Stimulated activated CD4-positive, alpha-beta T cell treated with anti-CD3 and anti-CD28 coated beads, Interleukin-12 subunit alpha, Interleukin-12 subunit beta, amount 100 ng/mL, for 48 hours (primary cell): ENCODE measurements at regions not wholly inside any gene's neighbourhood (a gene's known extent, or its start where the extent isn't known, plus 50 kb on each side); places are given as distances from the start of the nearest gene placed in this dataset.

Experiments used
- DNase-seq, 3 donors: peaks; one replicate each; pipeline ENCODE4 v3.0.0-alpha.2; 2020; ENCODE audit warnings: low read depth in 2 of 3, low spot score in 1 of 3

- DNase-seq: no peak
Observed at GRCh38 chr6:44674226-44675155, 287.0 kb downstream of the CDC5L start.

DNA sequence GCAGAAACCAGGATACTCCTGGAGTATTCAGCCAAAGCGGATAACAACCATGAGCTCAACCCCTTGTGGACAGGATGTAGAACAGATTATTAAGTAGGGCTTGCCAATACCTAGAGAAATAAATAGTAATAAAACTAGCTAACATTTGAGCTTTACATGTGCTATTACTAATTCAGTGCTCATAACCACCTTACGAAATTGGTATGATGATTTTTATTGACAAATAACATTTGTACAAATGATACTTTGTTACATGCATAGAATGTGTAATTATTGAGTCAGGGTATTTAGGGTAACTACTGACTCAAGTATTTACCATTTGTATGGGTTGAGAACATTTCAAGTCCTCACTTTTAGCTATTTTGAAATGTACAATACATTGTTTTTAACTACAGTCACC is 287.9 kb downstream of the CDC5L start:
- DNase-seq: no peak

DNA sequence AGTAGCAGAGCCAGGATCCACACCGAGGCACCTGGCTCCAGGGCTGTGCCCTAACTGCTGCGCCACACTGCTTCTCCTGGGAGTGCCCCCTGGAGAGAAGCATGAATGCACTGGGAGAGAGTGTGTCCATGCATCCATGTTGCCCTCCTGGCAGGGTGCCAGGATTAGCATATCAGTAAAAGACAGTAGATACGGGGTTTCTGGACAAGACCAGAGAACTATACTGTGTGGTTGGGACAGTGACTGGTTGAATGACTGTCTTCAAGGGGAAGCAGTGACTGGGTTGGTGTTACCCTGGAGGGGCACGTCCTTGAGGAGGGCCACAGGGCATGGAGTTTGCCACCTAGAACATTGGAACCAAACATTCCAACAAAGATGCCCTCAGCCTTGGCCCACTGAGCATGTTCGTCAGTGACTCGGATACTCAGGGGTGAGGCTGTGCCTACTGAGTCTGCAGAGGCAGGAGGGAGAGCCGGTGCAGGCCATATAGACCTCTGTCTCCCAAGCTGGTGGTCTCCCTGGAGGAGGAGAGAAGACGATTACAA is 288.8 kb downstream of the CDC5L start:
- no peak for DNase-seq

DNA sequence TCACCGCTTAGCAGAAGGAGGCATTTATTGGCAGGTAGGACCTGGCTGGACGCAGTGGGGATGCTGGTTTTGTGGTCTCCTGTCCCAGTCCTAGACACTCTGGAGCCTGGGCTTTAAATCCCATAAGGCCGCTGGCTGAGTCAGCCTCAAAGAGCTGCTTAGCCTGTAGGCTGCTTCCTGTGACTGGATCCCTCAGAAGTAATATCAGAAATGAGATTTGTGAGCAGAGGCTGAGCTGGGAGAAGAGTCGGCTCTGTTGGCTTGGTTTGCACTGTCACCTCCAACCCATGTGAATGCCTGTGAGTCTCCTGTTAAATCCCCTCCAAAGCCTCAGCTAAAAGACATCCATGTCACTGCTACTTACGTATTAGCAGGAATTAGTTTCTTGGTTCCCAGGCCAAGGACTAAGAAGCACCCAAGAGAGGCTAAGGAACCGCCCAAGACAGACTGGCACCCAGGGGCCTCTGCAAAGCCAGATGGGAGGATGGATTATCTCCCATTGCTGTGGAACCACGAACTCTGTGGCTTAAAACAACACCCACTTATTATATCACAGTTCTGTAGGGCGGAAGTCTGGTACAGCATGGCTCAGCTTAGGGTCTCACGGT is 289.4 kb downstream of the CDC5L start:
- no peak for DNase-seq

DNA sequence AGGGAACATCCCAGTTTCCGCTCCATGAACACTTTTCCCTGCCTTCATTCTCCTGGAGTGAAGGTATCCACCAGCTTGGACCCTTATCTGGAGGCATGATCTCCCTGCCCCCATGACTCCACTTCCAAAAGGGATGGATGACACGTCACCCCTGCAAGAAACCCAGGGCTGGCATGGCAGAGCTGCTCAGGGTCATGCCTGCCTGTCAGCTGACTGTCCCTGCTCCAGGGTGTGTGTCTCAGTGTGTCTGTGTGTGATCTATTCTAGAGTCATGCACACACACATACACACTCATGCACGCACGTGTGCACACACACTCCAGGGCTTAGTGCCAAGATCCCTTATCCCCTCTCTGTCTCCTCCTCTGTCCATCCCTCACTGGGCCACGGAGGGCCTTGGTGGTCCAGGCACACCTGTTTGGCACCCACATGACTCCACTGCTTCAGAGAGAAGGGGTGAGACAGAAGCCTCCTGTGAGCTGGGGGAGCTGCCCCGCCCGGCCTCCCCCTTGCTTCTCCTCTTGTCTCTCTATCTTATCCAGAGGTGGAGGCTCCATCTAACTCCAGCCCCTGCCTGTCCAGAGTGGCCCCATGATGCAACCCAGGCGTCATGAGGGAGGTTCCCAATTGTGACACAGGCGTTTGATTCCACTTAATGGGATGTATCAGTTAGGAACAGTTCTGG is 290.9 kb downstream of the CDC5L start:
- DNase-seq: no peak

DNA sequence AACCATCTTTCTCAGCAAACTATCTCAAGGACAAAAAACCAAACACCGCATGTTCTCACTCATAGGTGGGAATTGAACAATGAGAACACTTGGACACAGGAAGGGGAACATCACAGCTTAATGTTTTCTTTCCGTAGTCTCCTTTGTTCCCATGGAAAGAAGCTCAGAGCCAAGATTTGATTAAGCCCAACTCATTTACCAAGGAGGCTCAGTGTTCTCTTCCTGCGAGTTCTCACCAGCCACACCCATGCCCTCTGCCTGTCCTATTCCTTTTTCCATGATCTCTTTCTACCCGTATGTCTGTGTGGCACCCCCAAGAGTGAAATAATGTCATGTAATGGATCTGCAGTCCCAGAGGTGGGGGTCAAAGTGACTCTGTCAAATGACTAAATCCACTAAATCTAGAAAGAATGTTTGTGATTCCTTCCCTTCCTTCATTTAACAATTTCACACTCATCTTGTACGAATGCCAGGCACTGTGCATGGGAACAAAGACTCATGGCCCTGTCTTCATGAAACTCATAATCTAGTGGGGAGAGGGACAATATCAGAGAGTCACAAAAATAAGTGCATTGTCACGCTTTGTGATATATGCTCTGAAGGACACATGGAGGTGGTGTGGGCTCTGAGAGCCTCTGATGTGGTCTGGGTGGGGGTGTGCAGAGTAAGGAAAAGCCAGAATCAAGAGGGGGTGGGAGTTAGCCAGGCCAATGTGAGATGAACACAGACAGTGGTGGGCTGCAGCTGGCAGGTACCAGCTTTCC is 292.1 kb downstream of the CDC5L start:
- DNase-seq: no peak

- DNase-seq: no peak
Observed at GRCh38 chr6:44680202-44680720, 292.8 kb downstream of the CDC5L start.

- DNase-seq: no peak
Observed at GRCh38 chr6:44681761-44682160, 294.3 kb downstream of the CDC5L start.

DNA sequence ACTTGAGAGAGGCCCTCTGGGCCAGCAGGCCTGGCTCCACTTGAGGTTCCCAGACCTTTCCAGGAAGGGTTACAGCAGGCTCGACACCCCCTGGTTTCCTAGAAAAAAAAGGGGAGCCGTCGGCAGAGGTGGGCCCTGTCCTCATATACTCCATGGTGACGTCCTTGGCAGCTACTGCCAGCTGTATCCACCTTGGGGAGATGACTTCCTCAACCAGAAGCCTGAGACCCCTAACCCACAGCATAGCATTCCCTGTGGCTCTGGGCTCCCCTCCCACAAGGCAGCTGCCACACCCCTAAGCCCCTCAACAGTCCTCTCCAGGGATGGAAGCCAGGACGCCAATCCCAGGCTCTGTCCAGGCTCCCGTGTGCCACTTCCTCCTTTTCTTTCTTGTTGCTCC is 294.8 kb downstream of the CDC5L start:
- no peak for DNase-seq

DNA sequence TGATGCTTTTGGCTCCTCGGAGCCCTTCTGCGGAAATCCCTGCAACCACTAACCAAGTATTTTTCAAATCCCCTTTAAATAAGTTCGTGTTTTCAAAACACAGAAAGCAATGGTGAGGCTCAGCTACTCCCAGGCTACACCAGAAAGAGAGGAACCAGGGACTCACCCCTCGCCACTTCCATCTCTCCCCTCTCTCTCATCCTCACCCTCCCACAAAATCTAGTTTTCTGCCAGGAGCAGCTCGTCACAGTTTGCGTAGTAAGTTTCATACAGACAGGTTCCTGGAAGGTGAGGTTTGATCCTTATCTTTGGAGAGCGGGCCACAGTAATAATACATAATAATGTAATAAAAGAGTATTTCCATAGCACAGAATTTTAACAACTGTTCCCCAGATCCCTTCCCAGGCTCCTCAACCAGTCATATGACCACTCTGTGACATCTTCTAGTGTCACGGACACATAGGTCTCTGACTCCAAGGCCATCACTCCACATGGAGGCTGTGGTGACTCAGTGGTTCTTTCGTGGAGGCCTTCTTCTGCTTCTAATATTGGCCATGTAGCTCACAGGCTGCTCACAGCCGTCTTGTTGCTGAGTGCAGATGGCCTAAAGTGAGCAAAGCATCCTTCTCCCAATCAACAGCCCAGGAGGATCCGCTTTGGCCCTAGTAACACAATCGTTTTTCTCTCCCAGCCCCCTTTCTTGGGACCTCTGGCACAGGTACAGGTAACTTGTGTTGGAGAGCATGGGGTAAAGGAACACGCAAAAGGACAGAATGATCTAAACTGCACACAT is 295.7 kb downstream of the CDC5L start:
- DNase-seq: no peak

- no peak for DNase-seq
Observed at GRCh38 chr6:44685213-44685612, 297.7 kb downstream of the CDC5L start.

GRCh38 chr6:44696099-44696498 is 308.6 kb downstream of the CDC5L start:
- DNase-seq: no peak

DNA sequence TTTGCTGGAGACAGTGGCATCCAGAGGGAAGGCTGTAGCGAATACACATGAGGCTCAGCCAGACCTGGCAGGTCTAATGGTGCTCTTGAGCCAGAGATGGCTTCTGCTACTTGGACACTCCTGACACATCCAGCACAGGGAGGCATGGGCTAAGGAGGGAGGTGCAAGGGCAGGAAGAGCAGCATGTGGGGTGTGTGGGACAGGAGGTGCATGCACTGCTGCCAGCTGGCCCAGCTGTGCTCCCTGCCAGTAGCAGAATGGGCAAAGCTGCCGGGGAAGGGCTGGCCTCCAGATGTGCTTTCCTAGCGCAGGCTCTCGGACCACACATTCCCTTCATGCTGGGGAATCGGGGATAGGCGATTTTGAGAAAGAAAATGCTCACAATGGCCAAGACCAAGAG is 309.2 kb downstream of the CDC5L start:
- DNase-seq: no peak

DNA sequence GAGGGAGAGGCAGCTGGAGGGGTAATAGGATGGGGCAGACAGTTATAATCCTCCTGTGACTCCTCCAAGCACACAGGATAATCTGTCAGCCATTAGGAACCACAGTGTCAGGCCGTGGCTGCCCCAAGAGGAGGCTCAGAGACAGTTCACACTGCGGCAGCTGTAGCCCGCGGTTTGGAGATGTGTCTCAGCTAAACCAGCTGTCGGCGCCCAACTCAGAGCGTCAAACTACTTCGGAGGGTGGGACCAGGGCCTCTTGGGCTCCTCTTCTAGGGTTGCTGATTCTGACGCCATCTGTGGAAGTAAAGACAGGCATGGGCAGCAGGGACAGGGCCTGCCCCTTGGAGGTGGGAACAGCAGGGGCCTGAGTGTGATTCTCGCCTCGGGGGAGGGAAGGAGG is 309.8 kb downstream of the CDC5L start:
- no peak for DNase-seq

DNA sequence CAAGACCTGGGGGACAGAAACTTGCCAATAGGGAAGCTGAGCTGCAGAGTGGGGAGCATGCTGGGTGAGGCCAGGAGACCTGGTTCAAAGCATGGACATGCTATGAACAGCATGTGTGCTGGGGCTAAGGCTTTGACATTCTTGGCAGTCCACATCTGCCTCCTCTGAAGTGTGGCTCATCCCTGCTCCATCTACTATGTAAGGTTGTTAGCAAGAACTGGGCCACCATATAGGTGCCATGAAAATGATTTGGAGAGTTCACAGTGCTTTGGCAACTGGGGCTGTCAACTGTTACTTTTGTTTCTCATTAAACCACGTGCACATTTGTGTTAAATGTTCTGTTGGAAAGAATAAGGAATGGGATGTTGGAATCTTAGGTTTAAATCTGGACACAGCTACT is 311.1 kb downstream of the CDC5L start:
- no peak for DNase-seq

DNA sequence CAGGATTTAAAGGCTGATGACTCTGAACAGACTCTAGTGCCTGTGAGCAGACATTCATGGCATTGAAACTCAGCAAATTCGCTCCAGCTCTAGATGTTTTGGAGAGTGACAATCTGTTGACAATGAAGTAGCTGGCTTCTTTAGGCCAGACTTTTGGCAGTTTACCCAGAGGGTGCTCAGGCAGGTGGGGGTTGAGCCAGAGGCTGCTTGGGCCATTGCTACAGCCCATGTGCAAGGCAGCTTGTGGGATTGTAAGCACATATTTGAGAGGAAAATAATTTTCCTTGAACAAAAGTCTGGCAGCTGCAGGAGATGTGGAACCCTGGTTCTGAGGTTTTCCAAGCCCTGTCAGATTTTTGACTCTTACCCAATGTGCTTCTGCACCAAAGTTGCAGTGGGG is 311.6 kb downstream of the CDC5L start:
- no peak for DNase-seq

GRCh38 chr6:44699851-44700250 is 312.3 kb downstream of the CDC5L start:
- DNase-seq: no peak

DNA sequence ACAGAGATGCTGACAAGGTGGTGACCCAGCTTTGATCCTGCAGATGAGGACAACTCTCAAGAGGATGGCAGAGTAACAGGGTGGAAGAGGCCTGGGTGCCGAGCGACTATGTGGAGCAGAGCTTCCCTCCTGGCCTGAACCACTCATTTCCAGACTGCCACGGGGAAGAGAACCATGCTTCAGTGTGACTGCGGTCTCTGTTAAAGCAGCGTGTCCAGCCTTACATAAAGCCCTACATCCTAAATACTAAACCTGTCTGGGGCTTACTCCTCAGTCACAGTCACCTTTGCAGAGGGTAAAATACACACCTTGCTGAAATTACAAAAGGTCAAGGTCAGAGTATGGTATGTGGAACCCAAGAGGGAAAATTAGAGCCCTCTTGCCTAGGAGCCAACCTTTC is 312.9 kb downstream of the CDC5L start:
- no peak for DNase-seq

DNA sequence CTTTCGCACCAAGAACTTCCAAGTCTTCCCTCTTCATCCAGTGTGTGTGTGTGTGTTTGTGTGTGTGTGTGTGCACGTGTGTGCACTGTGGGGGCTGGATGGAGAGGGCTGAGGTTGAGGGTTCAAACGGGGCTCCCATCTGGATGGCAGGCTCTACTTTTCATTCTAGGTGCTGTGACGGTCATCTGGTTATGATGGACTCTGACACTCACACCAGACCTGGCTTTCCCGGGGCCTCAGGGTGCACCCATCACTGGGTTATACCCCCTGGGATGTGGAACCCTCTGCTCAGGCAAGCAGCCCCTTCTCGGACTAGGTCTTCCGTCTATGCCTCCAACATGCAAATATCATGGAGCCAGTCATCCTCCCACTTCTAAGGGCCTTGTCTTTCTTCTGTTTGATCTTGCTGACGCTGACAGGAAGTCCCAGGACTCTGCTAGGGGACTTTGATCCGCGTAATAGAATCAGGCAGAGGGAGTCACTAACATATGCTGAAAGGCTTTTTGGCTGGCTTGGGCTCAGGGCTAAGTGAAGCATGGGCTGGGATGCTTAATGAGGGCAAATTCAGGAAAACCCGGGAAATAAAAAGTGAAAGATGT is 313.6 kb downstream of the CDC5L start:
- DNase-seq: no peak

DNA sequence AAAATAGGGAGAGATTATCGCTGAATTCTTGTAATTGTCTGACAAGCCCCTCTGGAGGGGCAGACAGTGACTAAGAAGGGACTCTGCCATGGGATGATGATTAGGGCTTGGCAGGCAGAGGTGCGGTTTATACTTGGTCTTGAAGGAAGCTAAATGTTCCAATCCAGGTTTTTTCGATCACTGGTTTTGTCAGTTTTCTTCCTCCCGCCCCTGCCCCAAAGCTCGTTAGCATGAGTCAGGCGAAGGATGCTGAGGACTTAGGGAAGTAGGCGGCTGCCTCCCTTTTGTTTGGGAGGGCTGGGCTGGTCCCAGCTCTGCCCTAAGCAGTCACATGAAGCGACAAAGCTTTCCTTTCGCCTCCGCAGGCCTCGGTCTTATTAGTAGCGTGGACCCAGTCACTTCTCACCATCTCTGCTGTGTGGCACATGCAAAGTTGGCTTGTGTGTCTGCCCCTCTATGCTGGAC is 314.2 kb downstream of the CDC5L start:
- DNase-seq: no peak
